Type B pancreatic cell (in vitro differentiated cells): ENCODE measurements at regions not wholly inside any gene's neighbourhood (a gene's known extent, or its start where the extent isn't known, plus 50 kb on each side); places are given as distances from the start of the nearest gene placed in this dataset.

Source experiments
- DNase-seq: peaks from one replicate; pipeline ENCODE4 v3.0.0; 2021; ENCODE audit warnings: mixed read lengths; ENCODE audit not compliant: unreplicated experiment; ENCODE audit errors: extremely low spot score
- H3K27ac Mint-ChIP-seq: 2 replicates; pipeline ENCODE4 v1.8.0; 2021; ENCODE audit warnings: mild to moderate bottlenecking, mixed read lengths
- H3K27me3 Mint-ChIP-seq: 2 replicates; pipeline ENCODE4 v1.8.0; 2021; ENCODE audit warnings: mixed read lengths
- H3K36me3 Mint-ChIP-seq: 2 replicates; pipeline ENCODE4 v1.8.0; 2021; ENCODE audit warnings: mixed read lengths
- H3K4me1 Mint-ChIP-seq: one replicate; pipeline ENCODE4 v1.8.0; 2021; ENCODE audit warnings: mixed read lengths; ENCODE audit not compliant: unreplicated experiment
- H3K4me3 Mint-ChIP-seq: 2 replicates; pipeline ENCODE4 v1.8.0; 2021; ENCODE audit warnings: mild to moderate bottlenecking, mixed read lengths
- H3K9me3 Mint-ChIP-seq: 2 replicates; pipeline ENCODE4 v1.8.0; 2021; ENCODE audit warnings: mixed read lengths
- CTCF ChIP-seq: fragments of 200-600 bp; sonication (generic); conservative IDR thresholded peaks from 2 replicates; pipeline ENCODE4 v1.5.0; 2021; ENCODE audit warnings: antibody characterized with exemption, mild to moderate bottlenecking

DNA sequence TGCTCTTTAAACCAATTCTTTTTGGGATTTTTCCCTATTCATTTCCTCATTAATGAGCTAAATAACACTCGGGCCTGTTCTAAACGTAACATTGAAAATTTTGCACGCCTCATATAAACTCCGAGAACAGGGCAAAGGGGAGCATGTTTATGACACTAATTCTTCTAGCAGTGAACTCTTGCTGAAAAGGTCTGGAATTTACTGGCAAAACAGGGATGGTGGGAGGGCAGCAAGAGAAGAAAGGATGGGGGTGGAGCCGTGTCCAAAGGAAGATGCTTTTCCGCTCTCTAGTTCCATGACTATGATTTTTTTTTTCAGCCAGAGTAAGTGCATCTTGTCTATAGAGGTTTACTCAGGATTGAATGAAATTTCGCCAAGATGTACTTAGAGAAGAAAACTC is 50.0 kb upstream of the IL1R1 start:
- Mint-ChIP-seq H3K4me1 (no peaks in the 10 kb centered on the region), H3K9me3 (no peaks in the 10 kb centered on the region), H3K27ac (no peak overlapping the region), H3K36me3 (no peaks in the 10 kb centered on the region), H3K4me3 (no peak overlapping the region), H3K27me3 (no peaks in the 10 kb centered on the region)
- TF ChIP-seq CTCF = no peak
- no peak for DNase-seq
